GM23248 (cell line): ENCODE measurements at regions not wholly inside any gene's neighbourhood (a gene's known extent, or its start where the extent isn't known, plus 50 kb on each side); places are given as distances from the start of the nearest gene placed in this dataset.

Source experiments
- DNase-seq: peaks from one replicate; pipeline ENCODE4 v3.0.0-alpha.2; 2015
- H2AFZ ChIP-seq: fragments of 200-600 bp; sonication (generic); 2 replicates; pipeline ENCODE4 v1.6.1; 2016; ENCODE audit warnings: antibody characterized with exemption
- H3F3A ChIP-seq: fragments of 200-600 bp; sonication (generic); 2 replicates; pipeline ENCODE4 v1.6.1; 2016; ENCODE audit warnings: mild to moderate bottlenecking, antibody characterized with exemption, mixed run types; ENCODE audit not compliant: insufficient read depth
- H3K27ac ChIP-seq: fragments of 200-600 bp; sonication (generic); 2 replicates; pipeline ENCODE4 v1.5.1; 2016; ENCODE audit warnings: mild to moderate bottlenecking
- H3K27me3 ChIP-seq: fragments of 200-600 bp; sonication (generic); replicated peaks from 2 replicates; pipeline ENCODE4 v1.6.1; 2016; ENCODE audit warnings: mild to moderate bottlenecking; ENCODE audit not compliant: insufficient read depth
- H3K36me3 ChIP-seq: fragments of 200-600 bp; sonication (generic); 2 replicates; pipeline ENCODE4 v1.6.1; 2016; ENCODE audit warnings: low read depth, mild to moderate bottlenecking
- H3K4me1 ChIP-seq: fragments of 200-600 bp; sonication (generic); 2 replicates; pipeline ENCODE4 v1.6.1; 2016; ENCODE audit warnings: mild to moderate bottlenecking; ENCODE audit not compliant: insufficient read depth
- H3K4me2 ChIP-seq: fragments of 200-600 bp; sonication (generic); one replicate; pipeline ENCODE4 v1.6.1; 2016; ENCODE audit warnings: mild to moderate bottlenecking; ENCODE audit not compliant: unreplicated experiment
- H3K4me3 ChIP-seq: fragments of 200-600 bp; sonication (generic); 2 replicates; pipeline ENCODE4 v1.5.1; 2016; ENCODE audit warnings: mild to moderate bottlenecking
- H3K79me2 ChIP-seq: fragments of 200-600 bp; sonication (generic); 2 replicates; pipeline ENCODE4 v1.6.1; 2016; ENCODE audit warnings: mild to moderate bottlenecking; ENCODE audit not compliant: insufficient read depth
- H3K9ac ChIP-seq: fragments of 200-600 bp; sonication (generic); 2 replicates; pipeline ENCODE4 v1.6.1; 2016; ENCODE audit warnings: mild to moderate bottlenecking
- H3K9me2 ChIP-seq: fragments of 200-600 bp; sonication (generic); 2 replicates; pipeline ENCODE4 v1.6.1; 2016; ENCODE audit warnings: mixed run types, mild to moderate bottlenecking, moderate library complexity; ENCODE audit not compliant: insufficient read depth
- H3K9me3 ChIP-seq: fragments of 200-600 bp; sonication (generic); one replicate; pipeline ENCODE4 v1.6.1; 2017; ENCODE audit warnings: low read depth
- H4K20me1 ChIP-seq: fragments of 200-600 bp; sonication (generic); 2 replicates; pipeline ENCODE4 v1.6.0; 2016; ENCODE audit not compliant: insufficient read depth
- EZH2 ChIP-seq: fragments of 200-600 bp; sonication (generic); IDR thresholded peaks from 2 replicates; pipeline ENCODE4 v1.6.1; 2018; ENCODE audit warnings: antibody characterized with exemption, mild to moderate bottlenecking; ENCODE audit not compliant: insufficient read depth, poor library complexity, severe bottlenecking
- EZH2phosphoT487 ChIP-seq: fragments of 200-600 bp; sonication (generic); IDR thresholded peaks from 2 replicates; pipeline ENCODE4 v1.6.1; 2018; ENCODE audit warnings: antibody characterized with exemption, moderate library complexity, mild to moderate bottlenecking, low read depth; ENCODE audit not compliant: insufficient read depth
- WGBS, 2 experiments: methylation state at CpG; one replicate each; pipeline ENCODE4 v1.1.6; 2015 to 2017; ENCODE audit warnings: low lambda C conversion rate in 2 of 2, low coverage in 1 of 2; ENCODE audit errors: missing lambda C conversion rate in 2 of 2; 5-methylcytosine and 5-hydroxymethylcytosine counted together
- in situ Hi-C: fragments of 300-500 bp; cut with MboI; formaldehyde crosslinking; loops from 2 replicates; pipeline ENCODE4 v1.15.0; 2020

- WGBS, 2 experiments, result 38 to 49% methylated on average over 1 of the region's 1 CpG
- Histone ChIP-seq H3K4me3 (no peak overlapping the region), H3K4me1 (no peaks in the 10 kb centered on the region), H3K9me2 (no peaks in the 10 kb centered on the region), H3K36me3 (no peaks in the 10 kb centered on the region), H3K27me3 (no peaks in the 10 kb centered on the region), H3F3A (no peaks in the 10 kb centered on the region), H3K4me2 (no peak overlapping the region), H3K9me3 (no peaks in the 10 kb centered on the region), H3K9ac (no peak overlapping the region), H3K27ac (no peak overlapping the region), H3K79me2 (no peaks in the 10 kb centered on the region), H4K20me1 (no peaks in the 10 kb centered on the region), H2AFZ (no peak overlapping the region)
- DNase-seq, result no peak
- in situ Hi-C loops, result no loop called here
- TF ChIP-seq EZH2 (no peak), EZH2phosphoT487 (no peak)
Observed at GRCh38 chr6:91386204-91386603, 799.3 kb upstream of the MAP3K7 start.

GRCh38 chr6:91383207-91383606 lies 796.3 kb upstream of the MAP3K7 start:
- WGBS, 2 experiments, result 7 to 13% methylated on average over 3 of the region's 3 CpGs
- in situ Hi-C loops, result no loop called here
- no peaks in the 10 kb centered on the region for H4K20me1 ChIP-seq
- no peak overlapping the region for H3K9ac ChIP-seq
- no peaks in the 10 kb centered on the region for H3K9me2 ChIP-seq
- H3F3A ChIP-seq, result no peaks in the 10 kb centered on the region
- H3K27me3 ChIP-seq, result no peaks in the 10 kb centered on the region
- H3K4me1 ChIP-seq, result no peaks in the 10 kb centered on the region
- H3K4me2 ChIP-seq, result no peak overlapping the region
- no peaks in the 10 kb centered on the region for H3K36me3 ChIP-seq
- no peaks in the 10 kb centered on the region for H3K79me2 ChIP-seq
- no peak for DNase-seq
- no peak overlapping the region for H3K4me3 ChIP-seq
- H2AFZ ChIP-seq, result no peak overlapping the region
- TF ChIP-seq EZH2 (no peak), EZH2phosphoT487 (no peak)
- no peak overlapping the region for H3K27ac ChIP-seq
- no peaks in the 10 kb centered on the region for H3K9me3 ChIP-seq

GRCh38 chr6:91376686-91377085 lies 789.8 kb upstream of the MAP3K7 start:
- Histone ChIP-seq H3K4me1 (no peaks in the 10 kb centered on the region), H3K27ac (no peak overlapping the region), H3K9me2 (no peaks in the 10 kb centered on the region), H3K9ac (no peak overlapping the region), H3K4me3 (no peak overlapping the region), H2AFZ (no peak overlapping the region), H3K9me3 (no peaks in the 10 kb centered on the region), H3K4me2 (no peak overlapping the region), H3K79me2 (no peaks in the 10 kb centered on the region), H3K36me3 (no peaks in the 10 kb centered on the region), H3F3A (no peaks in the 10 kb centered on the region), H3K27me3 (no peaks in the 10 kb centered on the region), H4K20me1 (no peaks in the 10 kb centered on the region)
- DNase-seq, result no peak
- in situ Hi-C loops, result no loop called here
- TF ChIP-seq EZH2phosphoT487 (no peak), EZH2 (no peak)
- WGBS, 2 experiments, result 27 to 37% methylated on average over 4 of the region's 4 CpGs

GRCh38 chr6:91366781-91367180 lies 779.9 kb upstream of the MAP3K7 start:
- no peaks in the 10 kb centered on the region for H3K79me2 ChIP-seq
- no peaks in the 10 kb centered on the region for H3K4me1 ChIP-seq
- H3K36me3 ChIP-seq, result no peaks in the 10 kb centered on the region
- no peaks in the 10 kb centered on the region for H3K9me3 ChIP-seq
- H3K9me2 ChIP-seq, result no peaks in the 10 kb centered on the region
- H3K4me3 ChIP-seq, result no peak overlapping the region
- 11 to 15% methylated on average over 3 of the region's 3 CpGs for WGBS, 2 experiments
- in situ Hi-C loops, result no loop called here
- no peaks in the 10 kb centered on the region for H3F3A ChIP-seq
- no peak overlapping the region for H2AFZ ChIP-seq
- H3K27me3 ChIP-seq, result no peaks in the 10 kb centered on the region
- no peaks in the 10 kb centered on the region for H4K20me1 ChIP-seq
- H3K9ac ChIP-seq, result no peak overlapping the region
- no peak overlapping the region for H3K27ac ChIP-seq
- no peak for TF ChIP-seq EZH2phosphoT487
- TF ChIP-seq EZH2, result no peak
- no peak overlapping the region for H3K4me2 ChIP-seq
- no peak for DNase-seq

GRCh38 chr6:91358986-91359385 lies 772.1 kb upstream of the MAP3K7 start:
- H3K9ac ChIP-seq, result no peak overlapping the region
- H3K9me2 ChIP-seq, result no peaks in the 10 kb centered on the region
- H3K36me3 ChIP-seq, result no peaks in the 10 kb centered on the region
- in situ Hi-C loops, result no loop called here
- no peak overlapping the region for H2AFZ ChIP-seq
- H4K20me1 ChIP-seq, result no peaks in the 10 kb centered on the region
- H3K27ac ChIP-seq, result no peak overlapping the region
- H3K9me3 ChIP-seq, result no peaks in the 10 kb centered on the region
- no peaks in the 10 kb centered on the region for H3K79me2 ChIP-seq
- H3K4me1 ChIP-seq, result no peaks in the 10 kb centered on the region
- H3K27me3 ChIP-seq, result no peaks in the 10 kb centered on the region
- H3K4me2 ChIP-seq, result no peak overlapping the region
- no peaks in the 10 kb centered on the region for H3F3A ChIP-seq
- DNase-seq, result no peak
- no peak overlapping the region for H3K4me3 ChIP-seq
- TF ChIP-seq EZH2 (no peak), EZH2phosphoT487 (no peak)
